Liver (tissue), 8 donors: ENCODE measurements at regions not wholly inside any gene's neighbourhood (a gene's known extent, or its start where the extent isn't known, plus 50 kb on each side); places are given as distances from the start of the nearest gene placed in this dataset.

Source experiments
- DNase-seq: peaks from one replicate; pipeline ENCODE4 v3.0.0-alpha.2; 2017; ENCODE audit warnings: low spot score
- H3K27ac ChIP-seq, 2 donors: one replicate each; pipeline ENCODE4 v1.7.0; 2013; ENCODE audit warnings: inconsistent platforms in 2 of 2, low read length in 2 of 2, control low read depth in 1 of 2, low read depth in 1 of 2, mild to moderate bottlenecking in 1 of 2
- H3K27me3 ChIP-seq, 4 donors: one replicate each; pipeline versions ENCODE4 v1.6.1 to v1.7.0; 2013; ENCODE audit warnings: low read length in 3 of 4, inconsistent platforms in 1 of 4, mild to moderate bottlenecking in 1 of 4, moderate library complexity in 1 of 4; ENCODE audit not compliant: control insufficient read depth in 4 of 4, insufficient read depth in 4 of 4
- H3K36me3 ChIP-seq, 4 donors: one replicate each; pipeline versions ENCODE4 v1.6.1 to v1.7.0; 2013; ENCODE audit warnings: low read length in 3 of 4, mild to moderate bottlenecking in 3 of 4, low read depth in 1 of 4, moderate library complexity in 1 of 4; ENCODE audit not compliant: control insufficient read depth in 4 of 4, insufficient read depth in 3 of 4
- H3K4me1 ChIP-seq, 4 donors: one replicate each; pipeline versions ENCODE4 v1.6.1 to v1.7.0; 2013; ENCODE audit warnings: low read length in 3 of 4, mild to moderate bottlenecking in 3 of 4, moderate library complexity in 1 of 4; ENCODE audit not compliant: control insufficient read depth in 4 of 4, insufficient read depth in 4 of 4
- H3K4me3 ChIP-seq, 3 donors: one replicate each; pipeline versions ENCODE4 v1.6.1 to v1.7.0; 2013; ENCODE audit warnings: low read length in 3 of 3, control low read depth in 1 of 3, low read depth in 1 of 3, mild to moderate bottlenecking in 1 of 3
- H3K9ac ChIP-seq, 2 donors: one replicate each; pipeline ENCODE4 v1.7.0; 2013; ENCODE audit warnings: low read length in 2 of 2, mild to moderate bottlenecking in 2 of 2, moderate library complexity in 2 of 2, control low read depth in 1 of 2, low read depth in 1 of 2
- H3K9me3 ChIP-seq, 4 donors: one replicate each; pipeline versions ENCODE4 v1.6.1 to v1.7.0; 2013; ENCODE audit warnings: low read length in 3 of 4; ENCODE audit not compliant: control insufficient read depth in 4 of 4
- EGR1 ChIP-seq, 2 donors: IDR thresholded peaks; 2 replicates each; pipeline ENCODE4 v1.6.1; 2016 to 2018; ENCODE audit warnings: antibody characterized with exemption in 2 of 2, low read depth in 2 of 2
- FOXA1 ChIP-seq: IDR thresholded peaks from 2 replicates; pipeline ENCODE4 v1.6.1; 2016; ENCODE audit warnings: antibody characterized with exemption
- FOXA2 ChIP-seq: IDR thresholded peaks from 2 replicates; pipeline ENCODE4 v1.6.1; 2016; ENCODE audit warnings: antibody characterized with exemption
- GABPA ChIP-seq, 2 donors: IDR thresholded peaks in 1 of 2; conservative IDR thresholded peaks in 1 of 2; 2 replicates each; pipeline ENCODE4 v1.6.1; 2016; ENCODE audit warnings: antibody characterized with exemption in 2 of 2, mild to moderate bottlenecking in 1 of 2, moderate library complexity in 1 of 2
- HNF4A ChIP-seq, 2 donors: conservative IDR thresholded peaks; 2 replicates each; pipeline ENCODE4 v1.6.1; 2016; ENCODE audit warnings: antibody characterized with exemption in 2 of 2, mild to moderate bottlenecking in 2 of 2
- HNF4G ChIP-seq: IDR thresholded peaks from 2 replicates; pipeline ENCODE4 v1.6.1; 2016; ENCODE audit warnings: antibody characterized with exemption
- JUND ChIP-seq, 2 donors: IDR thresholded peaks; 2 replicates each; pipeline ENCODE4 v1.6.1; 2016; ENCODE audit warnings: antibody characterized with exemption in 2 of 2
- NR2F2 ChIP-seq: IDR thresholded peaks from 2 replicates; pipeline ENCODE4 v1.6.1; 2016; ENCODE audit warnings: antibody characterized with exemption
- RAD21 ChIP-seq, 2 donors: IDR thresholded peaks; 2 replicates each; pipeline ENCODE4 v1.6.1; 2016; ENCODE audit warnings: antibody characterized with exemption in 2 of 2, mild to moderate bottlenecking in 2 of 2
- RXRA ChIP-seq, 2 donors: IDR thresholded peaks; 2 replicates each; pipeline ENCODE4 v1.6.1; 2017 to 2018; ENCODE audit warnings: antibody characterized with exemption in 2 of 2, mild to moderate bottlenecking in 1 of 2
- SP1 ChIP-seq: IDR thresholded peaks from 2 replicates; pipeline ENCODE4 v1.6.1; 2018; ENCODE audit warnings: antibody characterized with exemption, mild to moderate bottlenecking
- TAF1 ChIP-seq: conservative IDR thresholded peaks from 2 replicates; pipeline ENCODE4 v1.6.1; 2016; ENCODE audit warnings: antibody characterized with exemption, mild to moderate bottlenecking
- YY1 ChIP-seq: IDR thresholded peaks from 2 replicates; pipeline ENCODE4 v1.6.1; 2016; ENCODE audit warnings: antibody characterized with exemption, mild to moderate bottlenecking
- WGBS: extraction: QIAGEN DNeasy Blood & Tissue Kit; methylation state at CpG from one replicate; pipeline ENCODE4 v1.1.7; 2013; 5-methylcytosine and 5-hydroxymethylcytosine counted together
- TF ChIP-seq, protein P1 (sequence below): IDR thresholded peaks from 2 replicates; pipeline ENCODE4 v1.6.1; 2016; ENCODE audit warnings: antibody characterized with exemption
- TF ChIP-seq, protein P2 (sequence below): IDR thresholded peaks from 2 replicates; pipeline ENCODE4 v1.6.1; 2016; ENCODE audit warnings: antibody characterized with exemption
- TF ChIP-seq, protein P3 (sequence below): fragments of 150-350 bp; IDR thresholded peaks from 2 replicates; pipeline ENCODE4 v1.5.1; 2017; ENCODE audit warnings: improper control_type of control experiment, low read depth, low read length; ENCODE audit not compliant: missing input control
- TF ChIP-seq, protein P4 (sequence below): IDR thresholded peaks from 2 replicates; pipeline ENCODE4 v1.6.1; 2016; ENCODE audit warnings: antibody characterized with exemption, mild to moderate bottlenecking
- TF ChIP-seq, protein P5 (sequence below): IDR thresholded peaks from 2 replicates; pipeline ENCODE4 v1.6.1; 2016; ENCODE audit warnings: antibody characterized with exemption
- donor health status: healthy.
- donor health status: healthy.
- donor health status: healthy.
- donor health status: healthy.
- donor health status: healthy.

DNA sequence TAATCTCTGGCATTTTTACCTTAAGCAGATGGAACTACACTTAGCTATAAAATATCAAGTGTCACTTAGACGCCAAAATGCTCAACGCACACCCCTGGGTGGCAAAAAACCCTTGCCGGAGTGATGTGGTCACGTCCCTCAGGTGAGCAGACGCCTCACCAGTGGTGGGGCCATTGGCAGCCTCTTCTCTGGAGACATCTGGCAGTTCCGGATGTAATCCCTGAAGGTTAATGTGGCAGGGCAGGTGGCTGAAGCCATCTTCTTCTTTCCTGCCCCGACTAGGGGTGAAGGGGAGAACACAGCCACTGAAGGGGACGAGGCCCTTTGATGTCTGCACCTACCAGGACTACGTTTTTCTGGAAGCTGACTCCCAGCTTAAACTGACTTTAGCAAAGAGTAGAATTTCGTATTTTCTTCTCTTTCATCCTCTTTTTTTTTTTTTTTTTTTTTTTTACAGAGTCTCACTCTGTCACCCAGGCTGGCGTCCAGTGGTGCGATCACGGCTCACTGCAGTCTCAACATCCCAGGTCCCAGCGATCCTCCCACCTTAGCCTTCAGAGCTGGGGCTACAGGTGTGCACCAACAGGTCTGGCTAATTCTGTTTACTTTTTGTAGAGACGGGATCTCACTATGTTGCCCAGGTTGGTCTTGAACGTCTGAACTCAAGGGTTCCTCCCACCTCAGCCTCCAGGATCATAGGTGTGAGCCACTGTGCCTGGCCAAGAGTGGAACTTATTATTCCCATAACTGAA is 152.1 kb downstream of the TTLL2 start:
- no peaks in the 10 kb centered on the region for H3K36me3 ChIP-seq
- no peaks in the 10 kb centered on the region for H3K27me3 ChIP-seq
- TF ChIP-seq HNF4G, result no peak
- TF ChIP-seq EGR1 (IDR thresholded peaks at IDR 0.05; ENCODE audit: low read depth in 2 of 2), result no peak
- no peak for TF ChIP-seq FOXA2
- no peak for TF ChIP-seq SP1
- no peak overlapping the region for H3K9ac ChIP-seq
- H3K9me3 ChIP-seq, result no peaks in the 10 kb centered on the region
- H3K4me3 ChIP-seq, result no peak overlapping the region
- H3K27ac ChIP-seq, result no peak overlapping the region
- 86% methylated on average over 16 of the region's 16 CpGs for WGBS
- no peak for DNase-seq
- no peaks in the 10 kb centered on the region for H3K4me1 ChIP-seq

DNA sequence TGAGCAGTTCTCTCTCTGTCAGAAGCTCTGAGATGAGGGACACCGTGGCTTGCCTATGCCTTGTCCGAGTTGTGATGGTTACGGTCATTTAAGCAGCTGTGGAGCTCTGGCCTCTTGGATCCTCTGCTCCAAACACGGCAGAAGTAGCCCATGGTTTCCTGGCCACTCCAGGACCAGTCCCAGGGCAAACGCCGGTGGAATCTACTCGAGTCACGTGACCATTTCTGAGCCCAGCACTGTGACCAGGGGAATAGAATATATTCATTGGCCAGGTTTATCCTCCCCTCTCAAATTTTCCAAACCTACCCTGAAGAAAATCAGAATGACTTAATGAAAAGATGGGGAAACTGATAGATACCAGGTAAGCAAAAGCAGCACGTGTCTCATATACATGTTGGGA is 152.8 kb downstream of the TTLL2 start:
- no peak for DNase-seq
- Histone ChIP-seq H3K4me3 (no peak overlapping the region), H3K27ac (no peak overlapping the region), H3K27me3 (no peaks in the 10 kb centered on the region), H3K9ac (no peak overlapping the region), H3K36me3 (no peaks in the 10 kb centered on the region), H3K9me3 (no peaks in the 10 kb centered on the region), H3K4me1 (no peaks in the 10 kb centered on the region)
- 93% methylated on average over 9 of the region's 9 CpGs for WGBS
- no peak for TF ChIP-seq GABPA (IDR thresholded peaks at IDR 0.05 in 1 of 2, conservative IDR thresholded peaks at IDR 0.05 in 1 of 2)
- TF ChIP-seq HNF4A (conservative IDR thresholded peaks at IDR 0.05), result no peak
- TF ChIP-seq HNF4G, result no peak
- no peak for TF ChIP-seq FOXA1
- TF ChIP-seq, protein P1, sequence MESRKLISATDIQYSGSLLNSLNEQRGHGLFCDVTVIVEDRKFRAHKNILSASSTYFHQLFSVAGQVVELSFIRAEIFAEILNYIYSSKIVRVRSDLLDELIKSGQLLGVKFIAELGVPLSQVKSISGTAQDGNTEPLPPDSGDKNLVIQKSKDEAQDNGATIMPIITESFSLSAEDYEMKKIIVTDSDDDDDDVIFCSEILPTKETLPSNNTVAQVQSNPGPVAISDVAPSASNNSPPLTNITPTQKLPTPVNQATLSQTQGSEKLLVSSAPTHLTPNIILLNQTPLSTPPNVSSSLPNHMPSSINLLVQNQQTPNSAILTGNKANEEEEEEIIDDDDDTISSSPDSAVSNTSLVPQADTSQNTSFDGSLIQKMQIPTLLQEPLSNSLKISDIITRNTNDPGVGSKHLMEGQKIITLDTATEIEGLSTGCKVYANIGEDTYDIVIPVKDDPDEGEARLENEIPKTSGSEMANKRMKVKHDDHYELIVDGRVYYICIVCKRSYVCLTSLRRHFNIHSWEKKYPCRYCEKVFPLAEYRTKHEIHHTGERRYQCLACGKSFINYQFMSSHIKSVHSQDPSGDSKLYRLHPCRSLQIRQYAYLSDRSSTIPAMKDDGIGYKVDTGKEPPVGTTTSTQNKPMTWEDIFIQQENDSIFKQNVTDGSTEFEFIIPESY, result no peak

DNA sequence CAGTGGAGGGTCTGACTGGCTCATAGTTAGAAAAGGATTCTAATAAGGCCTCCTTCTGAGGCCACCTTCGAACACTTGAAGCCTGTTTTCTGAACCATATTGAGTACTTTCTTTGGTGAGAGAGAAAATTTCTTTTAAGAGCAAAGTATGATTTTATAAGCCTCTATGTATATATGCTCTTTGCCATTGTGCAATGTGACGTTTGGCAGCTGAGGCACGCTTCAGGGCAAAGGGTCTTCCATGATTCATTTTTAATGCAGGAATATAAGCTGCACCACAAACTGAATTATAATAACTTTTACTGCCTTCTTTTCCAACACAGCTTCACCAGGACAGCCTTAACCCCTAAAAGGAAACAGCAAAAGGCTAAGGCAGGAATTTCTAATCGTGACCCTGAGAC is 154.4 kb downstream of the TTLL2 start:
- 91% methylated on average over 4 of the region's 4 CpGs for WGBS
- Histone ChIP-seq H3K4me1 (no peaks in the 10 kb centered on the region), H3K4me3 (no peak overlapping the region), H3K9me3 (no peaks in the 10 kb centered on the region), H3K36me3 (no peaks in the 10 kb centered on the region), H3K9ac (no peak overlapping the region), H3K27ac (no peak overlapping the region), H3K27me3 (no peaks in the 10 kb centered on the region)
- no peak for DNase-seq
- TF ChIP-seq, protein P1, result no peak
- no peak for TF ChIP-seq FOXA2
- no peak for TF ChIP-seq HNF4A (conservative IDR thresholded peaks at IDR 0.05)
- TF ChIP-seq, protein P2, sequence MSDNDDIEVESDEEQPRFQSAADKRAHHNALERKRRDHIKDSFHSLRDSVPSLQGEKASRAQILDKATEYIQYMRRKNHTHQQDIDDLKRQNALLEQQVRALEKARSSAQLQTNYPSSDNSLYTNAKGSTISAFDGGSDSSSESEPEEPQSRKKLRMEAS, result no peak
- no peak for TF ChIP-seq RAD21 (IDR thresholded peaks at IDR 0.05)
- no peak for TF ChIP-seq RXRA (IDR thresholded peaks at IDR 0.05)
- TF ChIP-seq HNF4G, result no peak
- no peak for TF ChIP-seq GABPA (IDR thresholded peaks at IDR 0.05 in 1 of 2, conservative IDR thresholded peaks at IDR 0.05 in 1 of 2)
- TF ChIP-seq EGR1 (IDR thresholded peaks at IDR 0.05; ENCODE audit: low read depth in 2 of 2), result no peak
- TF ChIP-seq, protein P3, sequence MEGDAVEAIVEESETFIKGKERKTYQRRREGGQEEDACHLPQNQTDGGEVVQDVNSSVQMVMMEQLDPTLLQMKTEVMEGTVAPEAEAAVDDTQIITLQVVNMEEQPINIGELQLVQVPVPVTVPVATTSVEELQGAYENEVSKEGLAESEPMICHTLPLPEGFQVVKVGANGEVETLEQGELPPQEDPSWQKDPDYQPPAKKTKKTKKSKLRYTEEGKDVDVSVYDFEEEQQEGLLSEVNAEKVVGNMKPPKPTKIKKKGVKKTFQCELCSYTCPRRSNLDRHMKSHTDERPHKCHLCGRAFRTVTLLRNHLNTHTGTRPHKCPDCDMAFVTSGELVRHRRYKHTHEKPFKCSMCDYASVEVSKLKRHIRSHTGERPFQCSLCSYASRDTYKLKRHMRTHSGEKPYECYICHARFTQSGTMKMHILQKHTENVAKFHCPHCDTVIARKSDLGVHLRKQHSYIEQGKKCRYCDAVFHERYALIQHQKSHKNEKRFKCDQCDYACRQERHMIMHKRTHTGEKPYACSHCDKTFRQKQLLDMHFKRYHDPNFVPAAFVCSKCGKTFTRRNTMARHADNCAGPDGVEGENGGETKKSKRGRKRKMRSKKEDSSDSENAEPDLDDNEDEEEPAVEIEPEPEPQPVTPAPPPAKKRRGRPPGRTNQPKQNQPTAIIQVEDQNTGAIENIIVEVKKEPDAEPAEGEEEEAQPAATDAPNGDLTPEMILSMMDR, result no peak
- no peak for TF ChIP-seq YY1
- TF ChIP-seq TAF1, result no peak
- TF ChIP-seq JUND (IDR thresholded peaks at IDR 0.05), result no peak
- TF ChIP-seq, protein P4, sequence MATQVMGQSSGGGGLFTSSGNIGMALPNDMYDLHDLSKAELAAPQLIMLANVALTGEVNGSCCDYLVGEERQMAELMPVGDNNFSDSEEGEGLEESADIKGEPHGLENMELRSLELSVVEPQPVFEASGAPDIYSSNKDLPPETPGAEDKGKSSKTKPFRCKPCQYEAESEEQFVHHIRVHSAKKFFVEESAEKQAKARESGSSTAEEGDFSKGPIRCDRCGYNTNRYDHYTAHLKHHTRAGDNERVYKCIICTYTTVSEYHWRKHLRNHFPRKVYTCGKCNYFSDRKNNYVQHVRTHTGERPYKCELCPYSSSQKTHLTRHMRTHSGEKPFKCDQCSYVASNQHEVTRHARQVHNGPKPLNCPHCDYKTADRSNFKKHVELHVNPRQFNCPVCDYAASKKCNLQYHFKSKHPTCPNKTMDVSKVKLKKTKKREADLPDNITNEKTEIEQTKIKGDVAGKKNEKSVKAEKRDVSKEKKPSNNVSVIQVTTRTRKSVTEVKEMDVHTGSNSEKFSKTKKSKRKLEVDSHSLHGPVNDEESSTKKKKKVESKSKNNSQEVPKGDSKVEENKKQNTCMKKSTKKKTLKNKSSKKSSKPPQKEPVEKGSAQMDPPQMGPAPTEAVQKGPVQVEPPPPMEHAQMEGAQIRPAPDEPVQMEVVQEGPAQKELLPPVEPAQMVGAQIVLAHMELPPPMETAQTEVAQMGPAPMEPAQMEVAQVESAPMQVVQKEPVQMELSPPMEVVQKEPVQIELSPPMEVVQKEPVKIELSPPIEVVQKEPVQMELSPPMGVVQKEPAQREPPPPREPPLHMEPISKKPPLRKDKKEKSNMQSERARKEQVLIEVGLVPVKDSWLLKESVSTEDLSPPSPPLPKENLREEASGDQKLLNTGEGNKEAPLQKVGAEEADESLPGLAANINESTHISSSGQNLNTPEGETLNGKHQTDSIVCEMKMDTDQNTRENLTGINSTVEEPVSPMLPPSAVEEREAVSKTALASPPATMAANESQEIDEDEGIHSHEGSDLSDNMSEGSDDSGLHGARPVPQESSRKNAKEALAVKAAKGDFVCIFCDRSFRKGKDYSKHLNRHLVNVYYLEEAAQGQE, result no peak
- TF ChIP-seq, protein P5, sequence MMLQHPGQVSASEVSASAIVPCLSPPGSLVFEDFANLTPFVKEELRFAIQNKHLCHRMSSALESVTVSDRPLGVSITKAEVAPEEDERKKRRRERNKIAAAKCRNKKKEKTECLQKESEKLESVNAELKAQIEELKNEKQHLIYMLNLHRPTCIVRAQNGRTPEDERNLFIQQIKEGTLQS, result no peak
- TF ChIP-seq NR2F2, result no peak
